HG03097 (cell line): ENCODE measurements at regions not wholly inside any gene's neighbourhood (a gene's known extent, or its start where the extent isn't known, plus 50 kb on each side); places are given as distances from the start of the nearest gene placed in this dataset.
A peak's percentile ranks its signal among the peaks of the same experiment; 100 is the strongest.

Experiments
- ATAC-seq: cut with Tn5 transposase; IDR thresholded peaks from one replicate; pipeline ENCODE4 v1.9.1; 2021; ENCODE audit not compliant: unreplicated experiment, low FRiP score

DNA sequence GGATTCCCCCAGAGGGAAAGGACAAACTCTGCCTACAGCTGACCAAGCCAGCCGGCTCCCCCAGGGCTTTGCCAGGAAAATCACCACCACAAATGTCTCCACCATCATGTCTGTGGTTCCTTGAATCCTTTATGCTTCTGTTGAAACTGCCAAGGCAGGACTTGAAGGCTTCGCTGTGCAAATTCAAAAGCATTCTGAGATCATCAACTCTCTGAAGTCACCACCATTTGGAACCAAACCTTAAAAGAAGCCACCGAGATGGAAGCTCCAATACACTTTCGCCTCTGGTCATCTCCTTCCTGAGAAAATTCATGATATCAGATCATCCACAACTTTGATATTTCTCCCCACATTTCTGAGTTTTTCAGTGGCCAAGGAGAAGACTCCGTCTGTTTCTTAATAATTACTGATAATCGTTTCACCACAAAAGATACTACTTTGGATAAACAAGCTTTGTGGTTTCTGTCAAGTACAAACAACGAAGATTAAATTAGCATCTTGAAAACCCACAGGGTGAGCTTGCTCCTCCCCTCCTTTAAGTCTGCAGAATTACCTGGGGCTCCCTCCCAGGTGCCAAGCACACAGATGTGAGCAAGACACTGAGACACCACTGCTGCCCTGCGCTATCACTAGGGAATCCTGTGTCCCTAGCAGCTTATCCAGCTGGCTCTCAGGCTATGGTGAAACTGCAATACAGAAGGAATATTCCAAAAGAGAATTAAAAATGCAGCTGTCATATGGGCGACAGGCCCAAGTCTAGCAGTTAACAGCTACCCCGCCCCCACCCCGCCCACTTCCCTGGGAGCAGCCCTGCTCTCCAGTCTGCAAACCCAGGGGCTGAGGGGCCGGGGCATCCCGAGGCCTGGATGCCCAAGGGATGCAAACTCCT is 125.0 kb upstream of the TBL1X start:
- no peak for ATAC-seq

DNA sequence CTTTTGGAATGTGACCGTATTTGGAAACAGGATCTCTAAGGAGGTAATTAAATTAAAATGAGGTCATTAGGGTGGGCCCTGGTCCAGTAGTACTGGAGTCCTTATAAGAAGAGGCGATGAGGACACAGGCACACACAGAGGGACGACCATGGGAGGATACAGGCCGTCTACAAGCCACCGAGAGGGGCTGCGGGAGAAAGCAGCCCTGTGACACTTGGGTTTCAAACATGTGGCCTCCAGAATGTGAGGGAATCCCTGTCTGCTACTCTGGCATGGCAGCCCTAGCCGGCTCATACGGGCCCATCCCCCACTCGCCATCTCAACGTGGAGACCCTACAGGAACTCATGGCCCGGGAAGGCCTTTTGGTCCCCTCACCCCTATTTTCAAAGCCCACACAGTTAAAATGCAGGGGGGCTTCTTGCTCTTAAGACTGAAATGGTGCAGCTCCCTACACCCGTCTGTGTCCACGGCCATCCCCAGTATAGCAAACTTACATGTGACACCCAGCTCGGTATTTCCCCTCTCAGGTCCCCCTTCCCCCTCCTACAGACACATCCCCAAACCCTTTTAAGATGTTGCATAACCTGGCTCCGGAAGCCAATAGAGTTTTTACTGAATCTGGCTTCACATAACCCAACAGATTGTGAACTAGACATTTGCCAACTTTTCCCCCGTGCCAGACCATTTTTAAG is 124.1 kb upstream of the TBL1X start:
- no peak for ATAC-seq

DNA sequence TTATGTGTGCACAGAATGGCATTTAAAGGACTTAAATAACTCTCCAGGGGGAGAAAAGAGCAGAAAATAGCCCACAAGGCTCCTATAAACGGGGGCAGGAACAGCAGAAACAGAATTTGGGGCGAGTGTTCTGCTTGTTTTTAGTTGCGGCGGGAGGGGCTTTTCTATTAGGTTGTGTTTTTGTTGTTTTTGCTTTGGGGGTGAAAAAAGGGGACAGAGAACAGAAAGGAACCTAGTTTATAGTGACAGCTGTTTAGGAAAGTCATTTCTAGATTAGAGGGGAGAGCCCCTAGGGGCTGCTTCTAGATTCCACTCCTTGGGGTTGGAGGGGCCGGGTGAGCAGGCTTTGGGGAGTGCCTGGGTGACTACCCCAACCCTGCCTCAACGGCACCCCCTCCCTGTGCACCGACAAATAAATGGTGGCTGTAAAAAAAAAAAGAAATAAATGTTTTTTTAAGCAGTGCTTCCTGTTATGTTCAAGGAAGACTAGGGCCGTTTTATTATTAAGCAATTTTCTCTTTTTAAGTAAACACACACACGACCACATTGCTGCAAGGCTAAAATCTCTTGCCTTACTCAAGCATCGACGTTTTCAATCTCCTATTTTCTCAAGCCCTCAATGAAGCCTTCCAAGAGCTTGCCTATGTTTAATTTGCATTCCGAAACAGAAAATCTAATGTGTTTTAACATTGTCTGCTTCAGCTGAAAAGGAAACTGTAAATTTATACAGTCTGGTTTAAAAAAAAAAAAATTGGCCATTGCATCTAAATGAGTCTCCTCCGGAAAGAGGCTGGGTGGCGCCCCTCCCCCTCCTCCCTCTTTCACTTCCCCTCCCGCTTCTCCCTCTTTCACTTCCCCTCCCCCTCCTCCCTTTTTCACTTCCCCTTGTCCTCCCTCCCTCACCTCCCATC is 123.3 kb upstream of the TBL1X start:
- ATAC-seq: peak; percentile 71

DNA sequence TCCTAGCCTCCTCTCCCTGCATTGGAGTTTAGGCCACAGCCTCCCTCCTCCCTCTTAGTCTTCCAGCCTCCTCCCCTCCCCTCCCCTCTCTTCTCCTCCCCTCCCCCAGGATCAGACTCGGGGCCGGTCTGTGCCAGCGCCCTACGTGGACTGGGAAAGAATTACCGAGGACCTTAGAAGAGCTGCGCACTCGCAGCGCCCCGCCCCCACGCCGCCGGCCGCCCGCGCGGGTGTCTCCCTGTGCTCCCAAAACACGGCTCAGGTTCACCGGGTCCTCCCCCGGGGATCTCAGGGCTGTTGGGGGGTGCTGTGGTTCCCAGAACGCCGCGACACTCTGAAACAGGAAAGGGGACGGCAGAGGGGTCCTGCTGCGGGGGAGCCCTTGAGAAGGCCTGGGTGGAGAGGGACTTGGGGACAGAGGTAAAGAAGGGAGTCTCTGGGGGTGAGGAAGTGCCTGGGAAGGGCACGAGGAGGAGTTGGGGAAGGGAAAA is 122.3 kb upstream of the TBL1X start:
- no peak for ATAC-seq

DNA sequence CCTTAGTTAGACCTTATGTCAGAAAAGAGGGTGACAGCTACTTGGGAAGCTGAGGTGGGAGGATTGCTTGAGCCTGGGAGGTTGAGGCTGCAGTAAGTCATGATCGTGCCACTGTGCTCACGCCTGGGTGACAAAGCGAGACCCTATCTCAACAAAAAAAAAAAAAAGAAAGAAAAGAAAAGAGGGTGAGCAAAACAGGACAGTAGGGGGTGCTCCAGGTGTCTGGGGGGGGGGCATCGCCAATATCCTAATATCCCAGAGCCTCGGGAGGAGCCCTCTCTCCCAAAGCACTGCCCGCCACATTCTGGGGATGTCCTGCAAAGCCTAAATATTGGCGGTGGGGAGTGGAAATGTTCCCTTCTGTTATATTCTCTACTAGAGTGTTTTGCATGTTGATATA is 120.9 kb upstream of the TBL1X start:
- ATAC-seq: no peak

DNA sequence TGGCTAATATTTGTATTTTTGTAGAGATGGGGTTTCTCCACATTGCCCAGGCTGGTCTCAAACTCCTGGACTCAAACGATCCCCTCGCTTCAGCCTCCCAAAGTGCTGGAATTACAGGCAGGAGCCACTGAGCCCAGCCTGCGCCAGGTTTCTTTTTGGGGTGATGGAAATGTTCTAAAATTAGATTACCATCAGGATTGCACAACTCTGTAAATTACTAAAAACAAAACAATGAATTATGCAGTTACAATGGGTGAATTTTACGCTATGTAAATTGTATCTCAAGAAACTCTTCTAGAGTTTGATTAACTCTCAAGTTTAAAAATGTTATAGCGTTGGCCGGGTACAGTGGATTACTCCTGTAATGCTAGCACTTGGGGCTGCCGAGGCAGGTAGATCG is 118.9 kb upstream of the TBL1X start:
- no peak for ATAC-seq

DNA sequence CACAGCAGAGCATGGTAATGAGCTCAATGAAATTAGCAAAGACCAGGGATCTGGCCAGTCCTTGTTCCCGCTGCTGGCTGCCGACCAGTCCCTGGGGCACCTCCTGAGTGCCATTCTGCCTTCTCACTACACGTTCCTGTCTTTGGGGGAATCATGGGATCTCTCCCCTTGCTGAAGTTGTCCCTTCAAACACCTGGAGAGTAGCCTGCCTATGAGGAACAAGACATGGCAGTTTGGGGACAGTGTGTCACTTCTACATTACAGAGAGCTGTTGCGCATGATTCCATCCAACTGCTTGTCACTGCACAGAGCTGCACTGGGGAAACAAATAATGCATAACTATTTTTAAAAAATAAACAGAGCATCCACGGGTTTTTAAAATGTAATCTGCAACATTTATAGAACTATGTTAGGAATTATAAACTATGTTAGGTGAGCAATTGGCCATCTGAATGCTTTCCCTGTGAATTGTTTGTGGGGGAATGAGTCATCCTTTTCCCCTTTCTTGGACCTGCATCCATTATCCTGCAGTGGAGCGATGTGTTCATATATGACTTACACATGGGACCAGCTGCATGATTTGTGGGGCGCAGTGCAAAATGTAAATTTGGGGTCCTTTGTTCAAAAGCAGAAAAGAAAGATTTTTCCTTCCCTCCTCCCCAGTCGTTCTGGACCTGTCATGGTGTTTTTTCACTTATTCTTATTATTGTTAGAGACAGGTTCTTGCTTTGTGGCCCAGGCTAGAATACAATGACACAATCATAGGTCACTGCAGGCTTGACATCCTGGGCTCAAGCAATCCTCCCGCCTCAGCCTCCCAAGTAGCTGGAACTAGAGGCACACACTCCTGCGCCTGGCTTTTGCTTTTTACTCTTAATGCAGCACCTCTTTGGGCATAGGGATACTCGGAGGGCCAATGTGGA is 115.0 kb upstream of the TBL1X start:
- ATAC-seq: no peak

DNA sequence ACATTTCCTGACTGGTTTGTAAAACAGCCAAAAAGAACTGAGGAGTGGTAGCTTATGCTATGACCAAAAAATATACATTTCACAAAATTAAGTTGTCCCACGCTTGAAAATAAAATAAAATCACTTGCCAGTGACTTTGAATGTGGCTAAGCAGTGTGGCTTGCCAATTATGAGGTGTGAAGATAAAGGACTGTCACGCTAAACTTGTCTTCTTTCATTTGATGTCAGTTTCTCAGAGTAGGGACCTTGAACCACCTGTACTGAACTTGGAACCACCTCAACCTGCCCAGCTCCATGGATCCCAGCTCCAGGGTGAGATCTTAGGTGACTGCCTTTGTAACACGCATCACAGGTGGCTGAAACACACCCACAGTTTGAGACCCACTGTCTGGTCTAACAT is 113.7 kb upstream of the TBL1X start:
- ATAC-seq: no peak

DNA sequence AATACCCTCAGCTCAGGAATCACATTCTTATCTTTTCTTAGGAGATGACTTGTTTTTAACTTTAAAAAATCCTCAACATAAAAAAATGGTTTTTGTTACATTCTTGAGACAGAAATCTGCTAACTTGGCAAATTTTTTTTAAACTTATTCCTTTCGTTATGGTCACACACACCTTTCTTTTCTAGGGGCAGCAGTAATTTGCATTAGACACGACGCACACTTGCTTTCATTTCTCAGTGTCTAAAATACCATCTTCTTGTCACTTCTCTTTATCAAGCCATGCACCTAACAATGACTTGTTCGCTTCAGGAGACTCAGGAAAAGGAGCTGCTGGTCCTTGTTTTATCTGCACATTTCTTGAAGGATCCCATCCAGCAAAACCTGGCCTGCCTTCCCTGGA is 112.6 kb upstream of the TBL1X start:
- ATAC-seq: peak; percentile 34

DNA sequence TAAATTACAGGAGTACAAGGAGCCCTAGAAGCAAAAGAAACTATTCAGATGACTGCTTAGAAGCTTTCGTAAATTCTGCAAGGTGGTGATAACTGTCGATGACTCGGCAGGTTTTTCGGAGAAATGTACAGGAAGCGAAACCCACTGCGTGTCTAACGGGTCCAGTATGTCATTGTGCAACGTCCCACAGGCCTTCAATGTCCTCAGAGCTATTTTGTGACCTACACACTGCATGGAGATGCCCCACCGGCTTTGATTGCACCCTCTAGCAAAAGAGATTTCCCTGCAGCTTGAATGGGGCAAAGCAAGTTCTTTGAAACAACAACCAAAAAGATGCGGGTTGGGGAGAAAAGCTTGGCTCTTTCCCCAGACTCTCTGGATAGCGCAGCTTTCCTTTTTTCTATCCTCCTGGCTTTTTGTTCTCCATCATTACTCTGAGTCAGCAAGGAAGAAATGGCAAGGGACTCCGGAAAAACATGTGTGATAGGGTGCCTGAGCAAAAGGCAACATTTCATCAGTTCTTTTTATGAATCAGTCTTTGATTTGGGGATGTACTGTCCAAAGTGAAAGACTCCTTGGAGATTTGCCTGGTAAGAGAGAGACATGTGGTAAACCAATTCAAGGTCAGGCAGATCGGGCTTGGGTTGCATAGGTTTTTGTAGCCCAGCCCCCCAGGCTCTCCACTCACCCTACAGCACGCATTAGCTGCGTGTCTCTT is 112.0 kb upstream of the TBL1X start:
- ATAC-seq: peak; percentile 79

DNA sequence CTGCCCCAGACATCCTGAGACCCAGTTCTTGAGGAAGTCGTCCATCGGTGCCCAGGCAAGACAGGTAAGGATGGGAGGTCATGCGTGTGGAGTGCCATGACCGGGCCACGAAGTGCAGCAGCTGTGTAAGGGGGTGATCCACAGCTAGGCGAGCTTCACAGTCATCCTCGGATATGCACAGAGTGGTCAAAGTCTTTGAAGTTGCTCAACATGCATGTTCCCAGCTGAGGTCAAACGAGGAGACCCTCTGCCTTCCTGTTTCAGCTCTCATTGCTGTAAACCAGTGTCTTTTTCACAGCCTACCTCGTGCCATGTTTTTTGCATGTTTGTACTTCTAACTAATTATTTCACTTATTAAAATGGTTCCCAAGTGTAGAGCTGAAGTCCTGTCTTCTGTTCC is 109.9 kb upstream of the TBL1X start:
- no peak for ATAC-seq

DNA sequence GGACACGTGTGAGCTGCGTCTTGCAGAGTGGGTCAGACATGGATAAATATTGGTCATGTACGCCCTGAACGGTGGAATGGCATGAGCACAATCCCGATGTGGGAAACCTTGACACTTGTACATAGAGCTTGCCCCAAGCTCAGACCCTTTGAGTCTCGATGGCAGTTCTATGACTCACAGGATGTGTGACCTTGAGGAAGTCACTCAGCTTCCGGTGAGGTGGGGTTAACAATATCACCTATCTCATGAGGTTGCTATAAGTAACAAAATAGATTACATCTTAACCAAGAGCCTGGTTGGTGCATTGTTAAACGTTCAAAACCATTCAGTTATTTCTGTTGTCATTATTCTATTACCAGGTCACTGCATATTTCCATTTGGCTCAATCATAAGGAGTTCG is 109.1 kb upstream of the TBL1X start:
- ATAC-seq: no peak

DNA sequence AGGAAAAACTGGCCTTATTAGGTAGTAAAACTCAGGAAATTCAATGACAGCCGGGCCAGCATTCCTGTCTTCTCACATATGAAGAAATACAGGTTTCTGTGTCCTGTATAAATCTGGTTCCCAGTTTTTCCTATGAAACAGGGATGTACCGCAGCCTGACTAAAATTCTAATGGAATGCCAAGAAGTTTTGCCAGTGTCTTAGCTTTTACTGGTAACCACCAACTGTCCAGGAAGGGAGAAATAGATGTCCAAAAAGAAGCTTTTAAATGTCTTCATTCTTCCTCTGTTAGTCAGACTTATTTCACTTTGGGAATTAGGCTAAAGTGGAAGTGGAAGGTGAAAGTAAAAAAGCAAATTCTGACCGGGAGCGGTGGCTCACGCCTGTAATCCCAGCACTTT is 108.0 kb upstream of the TBL1X start:
- ATAC-seq: no peak

DNA sequence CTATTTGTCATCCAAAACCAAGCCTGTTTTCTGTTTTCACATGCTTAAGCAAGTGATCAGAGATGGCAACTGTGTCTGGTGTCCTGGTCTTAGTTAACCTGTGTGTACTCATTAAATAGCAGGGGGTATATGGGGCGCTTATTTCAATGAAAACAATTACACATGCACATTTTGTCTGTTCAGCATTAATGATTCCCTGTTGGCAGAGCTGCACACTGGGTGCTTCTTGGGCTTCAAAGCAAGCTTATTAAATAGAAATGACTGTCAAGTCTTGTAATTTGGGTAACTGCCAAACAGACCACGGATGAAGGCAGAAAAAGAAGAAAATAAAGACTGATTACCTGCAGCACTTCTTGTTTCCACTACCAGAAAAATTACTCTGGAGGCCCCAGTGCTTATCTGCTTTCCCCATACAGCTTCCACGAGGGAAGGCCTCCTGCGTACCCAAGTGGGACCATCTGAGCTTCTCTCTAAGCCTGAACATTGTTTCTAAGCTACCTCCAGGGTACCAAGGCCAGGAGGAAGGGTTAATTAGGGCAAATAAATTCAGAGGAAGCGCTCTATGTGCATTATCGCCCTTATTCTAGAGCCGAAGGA is 107.2 kb upstream of the TBL1X start:
- ATAC-seq: no peak

DNA sequence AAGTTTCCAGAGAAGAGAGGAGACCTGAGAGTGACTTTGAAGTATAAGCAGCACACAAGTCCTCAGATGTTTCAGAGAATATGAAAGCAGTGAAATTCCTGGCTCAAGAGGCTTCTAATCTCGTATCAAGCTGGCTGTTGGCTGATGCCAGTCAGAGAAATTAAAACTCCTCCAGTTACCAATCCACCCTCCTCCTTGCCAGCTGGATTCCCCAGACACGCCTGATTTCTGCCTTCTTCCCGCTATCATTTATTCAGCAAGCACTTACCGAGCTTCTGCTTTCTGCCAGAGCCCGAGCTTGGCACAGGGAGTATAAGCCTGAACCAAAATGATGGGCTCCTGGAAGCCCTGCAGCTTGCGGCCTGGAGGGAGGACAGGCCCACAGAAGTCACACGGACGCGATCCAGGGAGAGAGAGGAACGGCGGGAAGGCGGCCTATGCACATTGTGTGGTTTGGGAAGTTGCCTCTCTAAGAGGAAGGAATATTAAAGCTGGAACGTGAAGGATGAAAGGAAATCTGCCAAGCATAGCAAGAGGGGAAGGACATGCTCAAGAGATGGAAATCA is 102.4 kb upstream of the TBL1X start:
- no peak for ATAC-seq

DNA sequence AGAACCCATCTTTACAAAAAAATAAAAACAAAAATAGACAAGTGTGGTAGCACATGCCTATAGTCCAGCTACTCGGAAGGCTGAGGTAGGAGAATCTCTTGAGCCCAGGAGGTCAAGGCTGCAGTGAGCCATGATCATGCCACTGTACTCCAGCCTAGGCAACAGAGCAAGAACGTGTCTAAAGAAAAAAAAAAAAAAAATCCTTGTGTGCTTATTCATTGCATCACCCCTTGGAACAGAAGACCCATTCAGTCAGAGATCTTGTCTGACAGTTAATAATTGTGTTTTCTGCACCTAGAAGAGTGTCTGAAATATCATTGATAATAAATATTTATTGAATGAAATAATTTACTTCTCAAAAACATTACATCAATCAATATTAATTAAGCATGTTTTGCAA is 97.4 kb upstream of the TBL1X start:
- ATAC-seq: no peak

DNA sequence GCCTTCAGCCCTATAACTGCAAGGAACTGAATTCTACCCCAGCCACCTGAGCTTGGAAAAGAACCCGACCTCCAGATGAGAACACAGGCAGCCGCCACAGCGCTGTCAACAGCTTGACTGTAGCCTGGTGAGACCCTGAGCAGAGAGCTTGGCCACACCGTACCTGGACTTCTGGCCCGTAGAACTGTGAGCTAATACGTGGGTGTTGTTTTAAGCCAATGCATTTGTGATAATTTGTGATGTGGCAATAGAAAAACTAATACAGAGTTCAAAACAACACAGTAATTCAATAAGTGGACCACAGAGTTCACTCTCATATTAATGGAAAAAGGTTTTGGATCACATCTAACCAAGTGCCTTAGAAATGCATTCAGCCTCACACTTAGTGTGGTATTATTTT is 96.6 kb upstream of the TBL1X start:
- ATAC-seq: no peak

DNA sequence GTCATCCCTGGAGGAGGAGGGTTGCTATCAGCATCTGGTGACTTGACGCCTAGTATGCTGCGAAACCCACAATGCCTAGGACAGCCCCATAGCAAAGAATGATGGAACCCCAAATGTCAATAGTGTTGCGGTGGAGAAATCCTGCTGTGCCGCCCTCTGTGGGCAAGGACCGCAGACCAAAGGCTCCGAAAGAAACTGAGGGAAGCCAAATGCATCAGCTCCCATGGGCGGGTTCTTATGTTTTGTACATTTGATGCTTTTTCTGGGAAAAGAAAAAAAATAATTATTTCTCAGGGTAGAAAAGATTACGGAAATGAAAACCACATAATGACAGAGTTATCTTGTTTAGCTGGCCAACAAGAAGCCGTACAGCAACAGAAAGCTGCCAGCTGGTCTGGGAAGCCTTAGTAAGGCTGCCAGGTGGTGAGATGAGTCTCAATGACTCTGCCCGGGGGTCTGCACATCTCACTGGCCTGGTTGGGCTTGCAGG is 95.0 kb upstream of the TBL1X start:
- ATAC-seq: no peak
